ENCODE measurements at regions not wholly inside any gene's neighbourhood (a gene's known extent, or its start where the extent isn't known, plus 50 kb on each side); places are given as distances from the start of the nearest gene placed in this dataset.

DNA sequence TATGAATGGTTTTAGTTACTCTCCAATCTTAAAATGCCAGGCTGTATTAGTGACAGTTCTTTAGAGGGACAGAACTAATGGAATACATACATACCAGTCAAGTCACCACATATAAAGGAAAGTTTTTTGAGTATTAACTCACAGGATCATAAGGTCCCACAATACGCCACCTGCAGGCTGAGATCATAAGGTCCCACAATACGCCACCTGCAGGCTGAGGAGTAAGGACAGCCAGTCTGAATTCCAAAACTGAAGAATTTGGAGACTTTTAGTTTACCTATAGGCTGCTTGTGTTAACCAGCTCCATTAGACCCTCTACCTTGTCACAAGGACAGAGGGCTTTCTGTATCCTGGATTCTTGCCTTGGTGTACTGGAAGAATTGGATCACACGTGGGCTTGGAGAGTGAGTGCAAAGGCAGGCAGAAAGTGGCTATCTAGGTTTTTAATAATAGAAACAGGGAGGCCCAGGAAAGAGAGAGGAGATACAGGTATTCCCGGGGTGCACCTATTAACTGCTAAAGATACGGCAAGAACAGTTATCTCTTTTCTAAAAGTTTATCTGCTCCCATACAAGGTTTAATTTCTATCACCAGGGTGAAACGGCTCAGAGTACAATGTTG, 234.9 kb upstream of the CYRIA start:
- H3K4me3 ChIP-seq (ENCODE audit: low read depth, low read length): no peak overlapping the region
- CTCF ChIA-PET: interaction anchor here (0.6 kb wide), 1 partner anchor 176 kb away, joined by 3 read pairs; no protein-coding TSS in a partner anchor
- POLR2A ChIA-PET: no interaction called here
- TF ChIP-seq, protein P1, sequence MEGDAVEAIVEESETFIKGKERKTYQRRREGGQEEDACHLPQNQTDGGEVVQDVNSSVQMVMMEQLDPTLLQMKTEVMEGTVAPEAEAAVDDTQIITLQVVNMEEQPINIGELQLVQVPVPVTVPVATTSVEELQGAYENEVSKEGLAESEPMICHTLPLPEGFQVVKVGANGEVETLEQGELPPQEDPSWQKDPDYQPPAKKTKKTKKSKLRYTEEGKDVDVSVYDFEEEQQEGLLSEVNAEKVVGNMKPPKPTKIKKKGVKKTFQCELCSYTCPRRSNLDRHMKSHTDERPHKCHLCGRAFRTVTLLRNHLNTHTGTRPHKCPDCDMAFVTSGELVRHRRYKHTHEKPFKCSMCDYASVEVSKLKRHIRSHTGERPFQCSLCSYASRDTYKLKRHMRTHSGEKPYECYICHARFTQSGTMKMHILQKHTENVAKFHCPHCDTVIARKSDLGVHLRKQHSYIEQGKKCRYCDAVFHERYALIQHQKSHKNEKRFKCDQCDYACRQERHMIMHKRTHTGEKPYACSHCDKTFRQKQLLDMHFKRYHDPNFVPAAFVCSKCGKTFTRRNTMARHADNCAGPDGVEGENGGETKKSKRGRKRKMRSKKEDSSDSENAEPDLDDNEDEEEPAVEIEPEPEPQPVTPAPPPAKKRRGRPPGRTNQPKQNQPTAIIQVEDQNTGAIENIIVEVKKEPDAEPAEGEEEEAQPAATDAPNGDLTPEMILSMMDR (IDR thresholded peaks at IDR 0.05; ENCODE audit: insufficient read depth, low read length, missing control alignments): no peak
- DNase-seq (ENCODE audit: low read depth, low spot score): no peak

DNA sequence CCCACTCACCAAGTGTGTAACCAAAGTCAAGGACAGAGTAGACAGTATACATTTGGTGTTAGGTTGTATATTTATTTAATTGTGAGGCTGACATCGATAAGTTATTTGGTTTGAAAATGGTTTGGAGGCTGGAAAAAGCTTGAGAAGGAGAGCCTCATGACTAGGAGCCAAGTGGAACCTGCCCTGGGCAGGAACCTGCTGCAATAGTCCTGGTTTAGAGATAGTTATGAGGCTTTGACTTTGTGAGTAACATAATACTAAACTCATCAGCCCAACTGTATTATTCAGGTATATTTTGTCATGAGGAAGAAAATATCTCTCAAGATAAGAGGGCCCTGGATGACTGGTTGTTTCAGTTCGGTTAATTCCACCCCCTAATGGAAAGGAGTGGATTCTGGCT, 234.3 kb upstream of the CYRIA start:
- ChIA-PET POLR2A (no interaction called here), CTCF (interaction anchor here (0.6 kb wide), 1 partner anchor 176 kb away, joined by 3 read pairs; no protein-coding TSS in a partner anchor)
- no peak for DNase-seq (ENCODE audit: low read depth, low spot score)
- no peak overlapping the region for H3K4me3 ChIP-seq (ENCODE audit: low read depth, low read length)
- TF ChIP-seq, protein P1 (IDR thresholded peaks at IDR 0.05; ENCODE audit: insufficient read depth, low read length, missing control alignments): no peak

DNA sequence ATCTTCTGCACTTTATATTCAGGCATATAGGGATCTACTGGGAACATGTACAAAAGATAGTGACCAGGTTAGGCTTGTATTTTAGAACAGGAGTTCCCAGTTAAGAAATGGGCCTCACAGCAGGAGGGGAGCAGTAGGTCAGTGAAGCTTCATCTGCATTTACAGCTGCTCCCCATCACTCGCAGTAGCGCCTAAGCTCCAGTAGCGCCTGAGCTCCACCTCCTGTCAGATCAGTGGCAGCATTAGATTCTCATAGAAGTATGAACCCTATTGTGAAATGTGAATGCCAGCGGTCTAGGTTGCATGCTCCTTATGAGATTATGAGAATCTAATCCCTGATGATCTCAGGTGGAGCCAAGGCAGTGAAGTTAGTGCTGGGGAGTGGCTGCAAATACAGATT, 224.4 kb upstream of the CYRIA start:
- CTCF ChIA-PET: no interaction called here
- DNase-seq (ENCODE audit: low read depth, low spot score): no peak
- TF ChIP-seq, protein P1 (IDR thresholded peaks at IDR 0.05; ENCODE audit: insufficient read depth, low read length, missing control alignments): no peak
- no peak overlapping the region for H3K4me3 ChIP-seq (ENCODE audit: low read depth, low read length)
- POLR2A ChIA-PET: no interaction called here

DNA sequence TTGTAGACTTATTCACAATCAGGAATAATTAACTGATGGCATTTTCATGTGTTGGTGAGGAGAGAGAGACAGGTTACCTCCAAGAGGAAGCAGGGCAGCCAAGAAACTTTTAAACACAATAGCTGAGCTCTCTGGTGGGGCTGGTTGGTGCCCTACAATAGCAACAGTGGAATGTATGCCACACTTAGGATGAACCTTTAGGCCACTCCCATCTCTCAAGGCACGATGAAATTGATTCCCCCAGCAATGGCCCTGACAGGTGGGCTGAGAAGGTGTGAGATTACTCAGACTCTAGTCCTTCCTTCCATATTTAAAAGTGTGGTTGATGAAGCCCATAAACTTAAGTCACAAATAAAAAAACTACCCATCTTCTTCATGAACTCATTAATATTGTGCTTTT, 219.4 kb upstream of the CYRIA start:
- DNase-seq (ENCODE audit: low read depth, low spot score): no peak
- CTCF ChIA-PET: no interaction called here

DNA sequence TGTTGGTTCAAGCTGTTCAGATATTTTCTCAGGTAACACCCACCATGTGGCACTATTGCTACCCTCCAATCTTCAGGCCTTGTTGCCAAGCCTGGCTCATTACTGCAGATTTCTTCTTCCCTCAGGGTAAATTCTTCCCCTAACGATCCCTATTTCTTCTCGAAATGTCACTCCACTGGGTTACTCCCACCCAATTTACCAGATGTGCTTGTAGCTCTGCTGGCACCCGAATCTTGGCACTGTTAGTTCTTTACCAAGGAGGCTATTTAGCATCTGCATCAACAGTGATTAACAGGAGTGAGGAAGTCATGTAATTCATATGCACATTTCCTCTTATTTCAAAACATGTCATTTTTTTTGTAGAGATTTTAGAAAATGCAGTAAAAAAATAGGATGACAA, 217.1 kb upstream of the CYRIA start:
- DNase-seq (ENCODE audit: low read depth, low spot score): no peak
- TF ChIP-seq, protein P1 (IDR thresholded peaks at IDR 0.05; ENCODE audit: insufficient read depth, low read length, missing control alignments): no peak
- H3K4me3 ChIP-seq (ENCODE audit: low read depth, low read length): no peak overlapping the region
- ChIA-PET CTCF (no interaction called here), POLR2A (no interaction called here)

More for the DNA sequence above, 219.4 kb upstream of the CYRIA start:
- POLR2A ChIA-PET: no interaction called here
- TF ChIP-seq, protein P1 (IDR thresholded peaks at IDR 0.05; ENCODE audit: insufficient read depth, low read length, missing control alignments): no peak
- H3K4me3 ChIP-seq (ENCODE audit: low read depth, low read length): no peak overlapping the region

DNA sequence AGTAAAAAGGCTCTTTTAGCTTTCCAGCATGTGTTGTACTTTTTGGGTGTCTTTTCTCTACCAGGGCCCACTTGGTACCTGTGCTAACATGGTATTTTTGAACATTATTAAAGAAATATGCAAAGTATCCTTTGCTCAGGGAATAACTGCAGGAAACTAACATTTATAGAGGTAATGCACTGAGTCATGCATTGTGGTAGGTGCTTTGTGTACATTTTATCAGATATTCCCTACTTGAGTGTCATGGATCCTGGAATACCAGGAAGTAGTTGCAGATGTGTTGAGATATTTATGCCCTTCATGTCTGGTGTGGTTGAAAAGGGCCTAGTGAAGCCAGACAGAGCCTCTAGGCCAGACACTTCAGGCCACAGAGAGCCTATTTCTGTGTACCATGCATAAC, 215.5 kb upstream of the CYRIA start:
- CTCF ChIA-PET: no interaction called here
- POLR2A ChIA-PET: no interaction called here
- TF ChIP-seq, protein P1 (IDR thresholded peaks at IDR 0.05; ENCODE audit: insufficient read depth, low read length, missing control alignments): no peak
- DNase-seq (ENCODE audit: low read depth, low spot score): no peak
- no peak overlapping the region for H3K4me3 ChIP-seq (ENCODE audit: low read depth, low read length)

All from AG04449 (cell line).